ENCODE measurements at regions not wholly inside any gene's neighbourhood (a gene's known extent, or its start where the extent isn't known, plus 50 kb on each side); places are given as distances from the start of the nearest gene placed in this dataset.

DNA sequence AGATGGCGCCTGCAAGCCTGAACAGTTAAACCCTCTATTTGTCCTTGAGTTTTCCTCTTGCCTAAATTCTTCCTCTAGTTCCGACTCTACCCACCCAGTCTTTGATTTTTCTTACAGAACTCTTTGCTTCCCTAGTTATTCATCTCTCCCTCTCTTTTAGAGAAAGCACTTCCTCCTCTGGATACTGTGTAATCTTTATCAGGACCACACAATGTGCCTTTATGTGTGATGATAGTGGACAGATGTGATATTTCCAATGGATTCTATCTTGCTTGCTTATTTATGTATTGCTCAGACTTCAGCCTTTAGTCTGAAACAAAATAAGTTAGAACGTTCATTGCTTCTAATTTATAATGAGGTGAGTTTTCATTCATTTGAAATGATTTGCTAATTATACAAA, 79.5 kb upstream of the CAV2 start:
- TF ChIP-seq, protein P1, sequence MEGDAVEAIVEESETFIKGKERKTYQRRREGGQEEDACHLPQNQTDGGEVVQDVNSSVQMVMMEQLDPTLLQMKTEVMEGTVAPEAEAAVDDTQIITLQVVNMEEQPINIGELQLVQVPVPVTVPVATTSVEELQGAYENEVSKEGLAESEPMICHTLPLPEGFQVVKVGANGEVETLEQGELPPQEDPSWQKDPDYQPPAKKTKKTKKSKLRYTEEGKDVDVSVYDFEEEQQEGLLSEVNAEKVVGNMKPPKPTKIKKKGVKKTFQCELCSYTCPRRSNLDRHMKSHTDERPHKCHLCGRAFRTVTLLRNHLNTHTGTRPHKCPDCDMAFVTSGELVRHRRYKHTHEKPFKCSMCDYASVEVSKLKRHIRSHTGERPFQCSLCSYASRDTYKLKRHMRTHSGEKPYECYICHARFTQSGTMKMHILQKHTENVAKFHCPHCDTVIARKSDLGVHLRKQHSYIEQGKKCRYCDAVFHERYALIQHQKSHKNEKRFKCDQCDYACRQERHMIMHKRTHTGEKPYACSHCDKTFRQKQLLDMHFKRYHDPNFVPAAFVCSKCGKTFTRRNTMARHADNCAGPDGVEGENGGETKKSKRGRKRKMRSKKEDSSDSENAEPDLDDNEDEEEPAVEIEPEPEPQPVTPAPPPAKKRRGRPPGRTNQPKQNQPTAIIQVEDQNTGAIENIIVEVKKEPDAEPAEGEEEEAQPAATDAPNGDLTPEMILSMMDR (IDR thresholded peaks at IDR 0.05; ENCODE audit: insufficient read depth, low read length): no peak
- no peak for TF ChIP-seq POLR2AphosphoS5 (IDR thresholded peaks at IDR 0.05; ENCODE audit: low read depth)
- TF ChIP-seq GABPA (IDR thresholded peaks at IDR 0.05; ENCODE audit: low read depth): no peak
- TF ChIP-seq SPI1 (IDR thresholded peaks at IDR 0.05; ENCODE audit: borderline replicate concordance, low read depth): no peak
- TF ChIP-seq, protein P2, sequence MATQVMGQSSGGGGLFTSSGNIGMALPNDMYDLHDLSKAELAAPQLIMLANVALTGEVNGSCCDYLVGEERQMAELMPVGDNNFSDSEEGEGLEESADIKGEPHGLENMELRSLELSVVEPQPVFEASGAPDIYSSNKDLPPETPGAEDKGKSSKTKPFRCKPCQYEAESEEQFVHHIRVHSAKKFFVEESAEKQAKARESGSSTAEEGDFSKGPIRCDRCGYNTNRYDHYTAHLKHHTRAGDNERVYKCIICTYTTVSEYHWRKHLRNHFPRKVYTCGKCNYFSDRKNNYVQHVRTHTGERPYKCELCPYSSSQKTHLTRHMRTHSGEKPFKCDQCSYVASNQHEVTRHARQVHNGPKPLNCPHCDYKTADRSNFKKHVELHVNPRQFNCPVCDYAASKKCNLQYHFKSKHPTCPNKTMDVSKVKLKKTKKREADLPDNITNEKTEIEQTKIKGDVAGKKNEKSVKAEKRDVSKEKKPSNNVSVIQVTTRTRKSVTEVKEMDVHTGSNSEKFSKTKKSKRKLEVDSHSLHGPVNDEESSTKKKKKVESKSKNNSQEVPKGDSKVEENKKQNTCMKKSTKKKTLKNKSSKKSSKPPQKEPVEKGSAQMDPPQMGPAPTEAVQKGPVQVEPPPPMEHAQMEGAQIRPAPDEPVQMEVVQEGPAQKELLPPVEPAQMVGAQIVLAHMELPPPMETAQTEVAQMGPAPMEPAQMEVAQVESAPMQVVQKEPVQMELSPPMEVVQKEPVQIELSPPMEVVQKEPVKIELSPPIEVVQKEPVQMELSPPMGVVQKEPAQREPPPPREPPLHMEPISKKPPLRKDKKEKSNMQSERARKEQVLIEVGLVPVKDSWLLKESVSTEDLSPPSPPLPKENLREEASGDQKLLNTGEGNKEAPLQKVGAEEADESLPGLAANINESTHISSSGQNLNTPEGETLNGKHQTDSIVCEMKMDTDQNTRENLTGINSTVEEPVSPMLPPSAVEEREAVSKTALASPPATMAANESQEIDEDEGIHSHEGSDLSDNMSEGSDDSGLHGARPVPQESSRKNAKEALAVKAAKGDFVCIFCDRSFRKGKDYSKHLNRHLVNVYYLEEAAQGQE (IDR thresholded peaks at IDR 0.05; ENCODE audit: insufficient replicate concordance, low read depth): no peak
- Histone ChIP-seq H3K4me3 (replicated peaks; ENCODE audit: insufficient read depth, low read length) (no peak overlapping the region), H3K27ac (replicated peaks) (no peak overlapping the region), H3K27me3 (ENCODE audit: insufficient read depth, poor library complexity, severe bottlenecking) (no peaks in the 10 kb centered on the region)
- DNase-seq (ENCODE audit: low read depth in 1 of 2, low spot score in 1 of 2): no peak

DNA sequence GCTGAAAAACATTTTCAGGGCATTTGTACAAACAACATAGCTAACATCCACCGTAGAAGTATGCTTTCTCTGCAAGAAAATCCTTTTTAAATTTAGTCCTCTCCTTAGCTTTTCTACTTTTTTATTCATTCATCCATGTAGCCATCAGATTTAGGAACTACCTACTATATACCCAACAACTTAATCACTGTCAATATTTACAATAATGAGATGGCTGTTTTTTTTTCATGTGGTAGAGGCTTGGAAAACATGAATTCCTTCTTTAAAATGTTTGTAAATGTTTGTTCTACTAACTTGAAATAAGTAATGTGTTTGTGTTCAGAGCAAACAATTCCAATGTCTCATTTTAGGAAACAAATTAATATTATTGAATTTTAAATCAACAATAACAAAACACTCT, 78.2 kb upstream of the CAV2 start:
- TF ChIP-seq GABPA (IDR thresholded peaks at IDR 0.05; ENCODE audit: low read depth) (no peak), POLR2AphosphoS5 (IDR thresholded peaks at IDR 0.05; ENCODE audit: low read depth) (no peak)
- TF ChIP-seq, protein P2 (IDR thresholded peaks at IDR 0.05; ENCODE audit: insufficient replicate concordance, low read depth): no peak
- Histone ChIP-seq H3K4me3 (replicated peaks; ENCODE audit: insufficient read depth, low read length) (no peak overlapping the region), H3K27me3 (ENCODE audit: insufficient read depth, poor library complexity, severe bottlenecking) (no peaks in the 10 kb centered on the region), H3K27ac (replicated peaks) (no peak overlapping the region)
- no peak for DNase-seq (ENCODE audit: low read depth in 1 of 2, low spot score in 1 of 2)

DNA sequence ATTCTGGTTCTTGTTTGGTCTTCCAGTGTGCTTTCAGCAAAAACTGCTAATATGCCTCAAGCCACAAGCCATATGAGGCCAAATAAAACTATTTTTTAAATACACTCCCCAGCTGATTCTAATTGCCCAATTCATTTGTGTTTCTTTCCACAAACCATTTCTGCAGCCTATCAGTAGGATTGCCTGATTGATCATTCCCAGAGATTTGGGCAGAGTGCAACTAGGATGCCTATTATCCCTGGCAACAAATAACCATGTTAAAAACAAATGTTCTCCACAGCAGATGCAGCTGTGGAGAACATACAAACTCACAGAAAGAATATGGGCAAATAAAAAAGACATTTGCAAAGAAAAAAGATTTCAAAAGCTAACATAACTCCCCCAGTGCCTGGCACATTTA, 76.9 kb upstream of the CAV2 start:
- no peak for DNase-seq (ENCODE audit: low read depth in 1 of 2, low spot score in 1 of 2)
- no peak overlapping the region for H3K4me3 ChIP-seq (replicated peaks; ENCODE audit: insufficient read depth, low read length)
- no peak overlapping the region for H3K27ac ChIP-seq (replicated peaks)
- no peaks in the 10 kb centered on the region for H3K27me3 ChIP-seq (ENCODE audit: insufficient read depth, poor library complexity, severe bottlenecking)
- TF ChIP-seq SPI1 (IDR thresholded peaks at IDR 0.05; ENCODE audit: borderline replicate concordance, low read depth): no peak
- no peak for TF ChIP-seq POLR2AphosphoS5 (IDR thresholded peaks at IDR 0.05; ENCODE audit: low read depth)
- TF ChIP-seq GABPA (IDR thresholded peaks at IDR 0.05; ENCODE audit: low read depth): no peak
- TF ChIP-seq, protein P1 (IDR thresholded peaks at IDR 0.05; ENCODE audit: insufficient read depth, low read length): no peak
- TF ChIP-seq, protein P2 (IDR thresholded peaks at IDR 0.05; ENCODE audit: insufficient replicate concordance, low read depth): no peak

DNA sequence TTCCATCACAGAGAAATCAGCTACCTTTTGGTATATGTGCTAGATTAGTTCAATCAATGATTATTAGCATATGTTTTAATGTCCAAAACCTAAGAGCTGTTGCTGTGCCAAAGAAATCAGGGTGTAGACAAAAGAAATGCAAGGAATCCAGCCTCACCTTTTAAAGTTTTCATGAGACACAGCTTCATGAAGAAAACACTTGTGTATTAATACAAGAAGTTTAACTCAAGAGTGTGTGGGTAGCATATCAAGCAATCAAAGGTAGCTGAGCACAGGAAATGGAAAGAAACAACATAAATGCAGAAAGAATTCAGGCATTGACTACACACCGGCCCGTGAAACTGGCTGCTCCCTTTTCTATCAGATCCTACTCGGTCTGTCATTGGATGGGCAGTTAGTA, 76.0 kb upstream of the CAV2 start:
- H3K27me3 ChIP-seq (ENCODE audit: insufficient read depth, poor library complexity, severe bottlenecking): no peaks in the 10 kb centered on the region
- no peak for DNase-seq (ENCODE audit: low read depth in 1 of 2, low spot score in 1 of 2)
- H3K4me3 ChIP-seq (replicated peaks; ENCODE audit: insufficient read depth, low read length): no peak overlapping the region
- H3K27ac ChIP-seq (replicated peaks): no peak overlapping the region
- no peak for TF ChIP-seq GABPA (IDR thresholded peaks at IDR 0.05; ENCODE audit: low read depth)
- no peak for TF ChIP-seq POLR2AphosphoS5 (IDR thresholded peaks at IDR 0.05; ENCODE audit: low read depth)
- TF ChIP-seq, protein P1 (IDR thresholded peaks at IDR 0.05; ENCODE audit: insufficient read depth, low read length): no peak
- TF ChIP-seq, protein P2 (IDR thresholded peaks at IDR 0.05; ENCODE audit: insufficient replicate concordance, low read depth): no peak
- TF ChIP-seq SPI1 (IDR thresholded peaks at IDR 0.05; ENCODE audit: borderline replicate concordance, low read depth): no peak

Measured in HL-60 (cell line).